HCT116 (cell line): ENCODE measurements at regions not wholly inside any gene's neighbourhood (a gene's known extent, or its start where the extent isn't known, plus 50 kb on each side); places are given as distances from the start of the nearest gene placed in this dataset.

ENCODE experiments used
- ATAC-seq: fragments of 200-7000 bp; cut with Tn5 transposase; 2 replicates; pipeline ENCODE4 v1.9.1; 2020; ENCODE audit warnings: mild to moderate bottlenecking, moderate library complexity
- BruUV-seq: library from RNA; stranded (reverse); fragments of 400-500 nt; replicated peaks from 2 replicates; lab custom pipeline; 2021; lab: Mats Ljungman, UMichigan
- CTCF ChIA-PET: fragments of 300-600 bp; sonication (Branson Sonifier 250); formaldehyde crosslinking; loops from one replicate; lab custom pipeline; 2021; ENCODE audit warnings: antibody characterized with exemption; lab: Charles Lee
- POLR2A ChIA-PET: fragments of 300-600, 350-600 bp; sonication (Branson Sonifier 250); formaldehyde crosslinking; loops from one replicate; lab custom pipeline; 2021; ENCODE audit warnings: antibody characterized with exemption; lab: Charles Lee
- RAD21 ChIA-PET, 2 experiments: fragments of 300-600 bp; sonication (Branson Sonifier 250); formaldehyde crosslinking; loops; one replicate each; lab custom pipeline; 2023; ENCODE audit warnings: low total read pairs in 2 of 2; ENCODE audit not compliant: uncharacterized antibody in 2 of 2, unreplicated experiment in 2 of 2, low non-redundant PET in 1 of 2; lab: Charles Lee
- DNase-seq: peaks from one replicate; pipeline ENCODE4 v3.0.0-alpha.2; 2010; ENCODE audit warnings: low read depth, low spot score
- H2AFZ ChIP-seq: fragments of 200-600 bp; shearing (Covaris generic), sonication (generic); 2 replicates; pipeline ENCODE4 v1.6.1; 2017; ENCODE audit warnings: low read depth, mixed run types, mixed read lengths, antibody characterized with exemption, low read length; ENCODE audit not compliant: poor library complexity, severe bottlenecking
- H3K27ac ChIP-seq: 2 replicates; pipeline ENCODE4 v1.5.1; 2012; ENCODE audit warnings: low read depth, low read length
- H3K27me3 ChIP-seq: fragments of 200-600 bp; sonication (generic); 2 replicates; pipeline ENCODE4 v1.6.1; 2016; ENCODE audit warnings: mixed run types, low read length, mixed read lengths; ENCODE audit not compliant: insufficient read depth
- H3K36me3 ChIP-seq, 2 experiments: fragments of 200-500 bp in 1 of 2; fragments of 200-600 bp in 1 of 2; sonication (Bioruptor generic) in 1 of 2; sonication (generic) in 1 of 2; 2 replicates each; pipeline versions ENCODE4 v1.5.1 to v1.6.1; 2014 to 2016; ENCODE audit warnings: low read length in 2 of 2, inconsistent platforms in 1 of 2, mixed read lengths in 1 of 2, mixed run types in 1 of 2; ENCODE audit not compliant: insufficient read depth in 2 of 2, control insufficient read depth in 1 of 2
- H3K4me1 ChIP-seq, 2 experiments: fragments of 200-600 bp in 1 of 2; sonication (generic) in 1 of 2; 2 replicates each; pipeline versions ENCODE4 v1.5.1 to v1.6.1; 2012 to 2017; ENCODE audit warnings: low read length in 2 of 2, inconsistent platforms in 1 of 2, mild to moderate bottlenecking in 1 of 2, mixed read lengths in 1 of 2, mixed run types in 1 of 2, moderate library complexity in 1 of 2; ENCODE audit not compliant: insufficient read depth in 2 of 2, control insufficient read depth in 1 of 2
- H3K4me2 ChIP-seq: fragments of 200-600 bp; sonication (generic); 2 replicates; pipeline ENCODE4 v1.6.1; 2017; ENCODE audit warnings: mixed run types, low read length, mixed read lengths
- H3K4me3 ChIP-seq, 2 experiments: fragments of 200-600 bp in 1 of 2; sonication (generic) in 1 of 2; replicated peaks in 1 of 2; 2 replicates each; pipeline ENCODE4 v1.5.1; 2011 to 2016; ENCODE audit warnings: low read length in 2 of 2, control low read depth in 1 of 2, low read depth in 1 of 2, mild to moderate bottlenecking in 1 of 2, mixed read lengths in 1 of 2, mixed run types in 1 of 2
- H3K79me2 ChIP-seq: fragments of 200-600 bp; sonication (generic); 2 replicates; pipeline ENCODE4 v1.6.1; 2017; ENCODE audit warnings: mild to moderate bottlenecking, mixed run types, low read length, moderate library complexity, mixed read lengths; ENCODE audit not compliant: insufficient read depth
- H3K9ac ChIP-seq: fragments of 200-600 bp; sonication (generic); 2 replicates; pipeline ENCODE4 v1.6.1; 2016; ENCODE audit warnings: low read length, mixed read lengths
- H3K9me2 ChIP-seq: fragments of 200-600 bp; sonication (generic), shearing (Covaris generic); 2 replicates; pipeline ENCODE4 v1.6.1; 2017; ENCODE audit warnings: mixed run types, mild to moderate bottlenecking, moderate library complexity; ENCODE audit not compliant: insufficient read depth
- H3K9me3 ChIP-seq, 2 experiments: fragments of 200-500 bp in 1 of 2; fragments of 200-600 bp in 1 of 2; sonication (Bioruptor generic) in 1 of 2; sonication (generic) in 1 of 2; 2 replicates each; pipeline ENCODE4 v1.6.1; 2014 to 2017; ENCODE audit warnings: low read length in 2 of 2, mixed read lengths in 2 of 2, inconsistent platforms in 1 of 2, low read depth in 1 of 2, mild to moderate bottlenecking in 1 of 2, mixed run types in 1 of 2, moderate library complexity in 1 of 2; ENCODE audit not compliant: control insufficient read depth in 1 of 2, insufficient read depth in 1 of 2
- H4K20me1 ChIP-seq: fragments of 200-600 bp; sonication (generic), shearing (Covaris generic); 2 replicates; pipeline ENCODE4 v1.6.1; 2017; ENCODE audit warnings: mixed run types, mild to moderate bottlenecking, moderate library complexity; ENCODE audit not compliant: insufficient read depth
- CBX3 ChIP-seq: IDR thresholded peaks from 2 replicates; pipeline ENCODE4 v1.6.1; 2012; ENCODE audit warnings: low read depth
- CTCF ChIP-seq, 3 experiments: fragments of 200-600 bp in 1 of 3; sonication (generic) in 1 of 3; IDR thresholded peaks in 2 of 3; conservative IDR thresholded peaks in 1 of 3; 2 replicates each; pipeline ENCODE4 v1.5.1; 2012 to 2017; ENCODE audit warnings: low read depth in 2 of 3, low read length in 2 of 3, antibody characterized with exemption in 1 of 3, borderline replicate concordance in 1 of 3, control low read depth in 1 of 3, mild to moderate bottlenecking in 1 of 3, mixed read lengths in 1 of 3, mixed run types in 1 of 3, moderate library complexity in 1 of 3; ENCODE audit not compliant: insufficient read depth in 1 of 3
- EGR1 ChIP-seq: IDR thresholded peaks from 2 replicates; pipeline ENCODE4 v1.6.1; 2012; ENCODE audit warnings: low read depth
- ELF1 ChIP-seq: IDR thresholded peaks from 2 replicates; pipeline ENCODE4 v1.6.1; 2012; ENCODE audit warnings: low read depth, borderline replicate concordance
- MAX ChIP-seq: IDR thresholded peaks from 2 replicates; pipeline ENCODE4 v1.6.1; 2012
- POLR2AphosphoS5 ChIP-seq: IDR thresholded peaks from 2 replicates; pipeline ENCODE4 v1.6.1; 2011; ENCODE audit warnings: mild to moderate bottlenecking, low read depth, low read length, moderate library complexity
- SP1 ChIP-seq: IDR thresholded peaks from 2 replicates; pipeline ENCODE4 v1.6.1; 2012; ENCODE audit warnings: low read depth
- YY1 ChIP-seq: IDR thresholded peaks from 2 replicates; pipeline ENCODE4 v1.6.1; 2011; ENCODE audit warnings: low read length, low read depth, moderate library complexity, mild to moderate bottlenecking; ENCODE audit not compliant: insufficient replicate concordance; ENCODE audit errors: extremely low read depth
- ZFX ChIP-seq: fragments of 450-650 bp; IDR thresholded peaks from 2 replicates; pipeline ENCODE4 v1.6.1; 2017
- ZNF274 ChIP-seq: fragments of 200-500 bp; sonication (Bioruptor generic); IDR thresholded peaks from 2 replicates; pipeline ENCODE4 v1.6.1; 2014; ENCODE audit warnings: mild to moderate bottlenecking, low read depth, low read length, inconsistent platforms
- intact Hi-C: fragments of 100-400 bp; cut with micrococcal nuclease; formaldehyde crosslinking; loops from 2 replicates; pipeline ENCODE4 v1.10.0; 2022

DNA sequence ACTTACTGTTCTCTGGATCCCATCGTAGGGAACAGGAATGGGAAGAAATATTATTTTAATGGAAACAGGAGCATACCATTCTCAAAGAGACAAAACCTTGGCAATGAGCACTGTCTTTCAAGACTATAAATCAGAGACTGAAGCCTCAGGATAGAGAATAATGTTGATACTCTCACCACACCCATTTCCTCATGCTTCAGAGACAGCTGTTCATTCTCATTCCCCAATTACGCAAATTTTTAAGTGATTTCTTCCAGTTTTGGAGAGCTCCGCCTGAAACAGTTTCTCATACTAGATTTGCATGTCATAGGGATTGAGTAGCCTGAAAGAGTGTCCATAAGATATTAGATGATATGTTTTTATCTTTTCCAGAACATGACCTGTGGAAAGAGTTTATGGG is 290.5 kb upstream of the RASA1 start:
- no TSS peak for BruUV-seq
- CTCF ChIA-PET: no interaction called here
- DNase-seq: no peak

More for the DNA sequence above, 290.5 kb upstream of the RASA1 start:
- no peak overlapping the region for H3K9ac ChIP-seq
- H3K4me2 ChIP-seq: no peak overlapping the region
- no peaks in the 10 kb centered on the region for H4K20me1 ChIP-seq
- no peaks in the 10 kb centered on the region for H3K79me2 ChIP-seq
- H3K4me3 ChIP-seq: no peak overlapping the region
- TF ChIP-seq EGR1: no peak
- TF ChIP-seq POLR2AphosphoS5: no peak
- TF ChIP-seq CTCF (IDR thresholded peaks at IDR 0.05 in 2 of 3, conservative IDR thresholded peaks at IDR 0.05 in 1 of 3; ENCODE audit: borderline replicate concordance in 1 of 3, insufficient read depth in 1 of 3, low read depth in 2 of 3, low read length in 2 of 3): no peak
- no peak for TF ChIP-seq YY1
- TF ChIP-seq MAX: no peak
- no peak for TF ChIP-seq CBX3
- no peak for TF ChIP-seq SP1
- no peak for TF ChIP-seq ZNF274
- no peak for TF ChIP-seq ZFX
- TF ChIP-seq ELF1: no peak
- RAD21 ChIA-PET: no interaction called here
- no peaks in the 10 kb centered on the region for H3K27me3 ChIP-seq
- no peak for ATAC-seq
- intact Hi-C loops: no loop called here
- no peak overlapping the region for H3K27ac ChIP-seq
- no peaks in the 10 kb centered on the region for H3K9me3 ChIP-seq
- peaks cover 0 to 10% of the 10 kb centered on the region in 2 experiments; a peak in 2 of 4 replicates for H3K4me1 ChIP-seq
- no peak overlapping the region for H2AFZ ChIP-seq
- H3K9me2 ChIP-seq: no peaks in the 10 kb centered on the region
- no peaks in the 10 kb centered on the region for H3K36me3 ChIP-seq
- POLR2A ChIA-PET: no interaction called here
